ENCODE measurements at regions not wholly inside any gene's neighbourhood (a gene's known extent, or its start where the extent isn't known, plus 50 kb on each side); places are given as distances from the start of the nearest gene placed in this dataset.
A peak's percentile ranks its signal among the peaks of the same experiment; 100 is the strongest.
"Not testable (repeated sequence)": the region's sequence is repeated elsewhere in the genome, so short reads cannot be mapped to it uniquely, and the experiment has no call there.

- not testable (repeated sequence) for DNase-seq
Observed at GRCh38 chr2:87275974-87276629, 254.5 kb upstream of the PLGLB1 start.

GRCh38 chr2:87276673-87277072 lies 255.0 kb upstream of the PLGLB1 start:
- not testable (repeated sequence) for DNase-seq

- not testable (repeated sequence) for DNase-seq
Observed at GRCh38 chr2:87277734-87278133, 256.1 kb upstream of the PLGLB1 start.

GRCh38 chr2:87280596-87281355 lies 259.1 kb upstream of the PLGLB1 start:
- DNase-seq = not testable (repeated sequence)

GRCh38 chr2:87283735-87284470 lies 262.3 kb upstream of the PLGLB1 start:
- DNase-seq = not testable (repeated sequence)

GRCh38 chr2:87284471-87284772 lies 262.8 kb upstream of the PLGLB1 start:
- not testable (repeated sequence) for DNase-seq

- DNase-seq = not testable (repeated sequence)
Observed at GRCh38 chr2:87285139-87285538, 263.5 kb upstream of the PLGLB1 start.

- DNase-seq = not testable (repeated sequence)
Observed at GRCh38 chr2:87290566-87291307, 269.1 kb upstream of the PLGLB1 start.

GRCh38 chr2:87291400-87292200 lies 270.0 kb upstream of the PLGLB1 start:
- not testable (repeated sequence) for DNase-seq

GRCh38 chr2:87293931-87294594 lies 272.4 kb upstream of the PLGLB1 start:
- DNase-seq = not testable (repeated sequence)

GRCh38 chr2:87295135-87295534 lies 273.5 kb upstream of the PLGLB1 start:
- not testable (repeated sequence) for DNase-seq

GRCh38 chr2:87301349-87301748 lies 279.7 kb upstream of the PLGLB1 start:
- DNase-seq = not testable (repeated sequence)

- DNase-seq = not testable (repeated sequence)
Observed at GRCh38 chr2:87301871-87302270, 280.2 kb upstream of the PLGLB1 start.

- DNase-seq = not testable (repeated sequence)
Observed at GRCh38 chr2:87308621-87309020, 287.0 kb upstream of the PLGLB1 start.

GRCh38 chr2:87309785-87310184 lies 288.1 kb upstream of the PLGLB1 start:
- not testable (repeated sequence) for DNase-seq

GRCh38 chr2:87311896-87312441 lies 290.3 kb upstream of the PLGLB1 start:
- DNase-seq = not testable (repeated sequence)

- DNase-seq = not testable (repeated sequence)
Observed at GRCh38 chr2:87314622-87315021, 293.0 kb upstream of the PLGLB1 start.

- DNase-seq = peak; percentile 48
Observed at GRCh38 chr2:87315183-87315902, 293.7 kb upstream of the PLGLB1 start.

GRCh38 chr2:87317193-87317592 lies 295.5 kb upstream of the PLGLB1 start:
- DNase-seq = not testable (repeated sequence)

- not testable (repeated sequence) for DNase-seq
Observed at GRCh38 chr2:87318814-87319491, 297.3 kb upstream of the PLGLB1 start.
